ENCODE measurements at regions not wholly inside any gene's neighbourhood (a gene's known extent, or its start where the extent isn't known, plus 50 kb on each side); places are given as distances from the start of the nearest gene placed in this dataset.

DNA sequence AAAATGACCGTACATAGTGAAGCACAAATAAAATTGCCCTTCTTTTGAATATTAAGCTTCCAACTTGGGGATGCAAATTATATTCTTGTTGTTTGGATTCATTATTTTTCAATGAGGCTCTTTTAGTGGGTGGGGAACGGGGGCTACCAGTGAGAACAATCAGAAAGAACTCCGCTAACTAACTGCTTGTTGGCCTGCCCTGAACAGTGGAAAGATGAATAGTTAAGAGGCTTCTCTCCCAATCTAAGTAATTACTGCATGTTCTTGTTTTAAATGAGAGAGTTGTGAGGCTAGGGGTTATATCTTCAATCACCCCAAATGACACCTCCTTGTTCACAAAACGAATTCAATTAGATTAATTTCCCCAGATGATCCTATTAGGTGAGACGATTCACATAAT, 322.0 kb downstream of the FAT3 start (continued):
- TF ChIP-seq, protein P1, sequence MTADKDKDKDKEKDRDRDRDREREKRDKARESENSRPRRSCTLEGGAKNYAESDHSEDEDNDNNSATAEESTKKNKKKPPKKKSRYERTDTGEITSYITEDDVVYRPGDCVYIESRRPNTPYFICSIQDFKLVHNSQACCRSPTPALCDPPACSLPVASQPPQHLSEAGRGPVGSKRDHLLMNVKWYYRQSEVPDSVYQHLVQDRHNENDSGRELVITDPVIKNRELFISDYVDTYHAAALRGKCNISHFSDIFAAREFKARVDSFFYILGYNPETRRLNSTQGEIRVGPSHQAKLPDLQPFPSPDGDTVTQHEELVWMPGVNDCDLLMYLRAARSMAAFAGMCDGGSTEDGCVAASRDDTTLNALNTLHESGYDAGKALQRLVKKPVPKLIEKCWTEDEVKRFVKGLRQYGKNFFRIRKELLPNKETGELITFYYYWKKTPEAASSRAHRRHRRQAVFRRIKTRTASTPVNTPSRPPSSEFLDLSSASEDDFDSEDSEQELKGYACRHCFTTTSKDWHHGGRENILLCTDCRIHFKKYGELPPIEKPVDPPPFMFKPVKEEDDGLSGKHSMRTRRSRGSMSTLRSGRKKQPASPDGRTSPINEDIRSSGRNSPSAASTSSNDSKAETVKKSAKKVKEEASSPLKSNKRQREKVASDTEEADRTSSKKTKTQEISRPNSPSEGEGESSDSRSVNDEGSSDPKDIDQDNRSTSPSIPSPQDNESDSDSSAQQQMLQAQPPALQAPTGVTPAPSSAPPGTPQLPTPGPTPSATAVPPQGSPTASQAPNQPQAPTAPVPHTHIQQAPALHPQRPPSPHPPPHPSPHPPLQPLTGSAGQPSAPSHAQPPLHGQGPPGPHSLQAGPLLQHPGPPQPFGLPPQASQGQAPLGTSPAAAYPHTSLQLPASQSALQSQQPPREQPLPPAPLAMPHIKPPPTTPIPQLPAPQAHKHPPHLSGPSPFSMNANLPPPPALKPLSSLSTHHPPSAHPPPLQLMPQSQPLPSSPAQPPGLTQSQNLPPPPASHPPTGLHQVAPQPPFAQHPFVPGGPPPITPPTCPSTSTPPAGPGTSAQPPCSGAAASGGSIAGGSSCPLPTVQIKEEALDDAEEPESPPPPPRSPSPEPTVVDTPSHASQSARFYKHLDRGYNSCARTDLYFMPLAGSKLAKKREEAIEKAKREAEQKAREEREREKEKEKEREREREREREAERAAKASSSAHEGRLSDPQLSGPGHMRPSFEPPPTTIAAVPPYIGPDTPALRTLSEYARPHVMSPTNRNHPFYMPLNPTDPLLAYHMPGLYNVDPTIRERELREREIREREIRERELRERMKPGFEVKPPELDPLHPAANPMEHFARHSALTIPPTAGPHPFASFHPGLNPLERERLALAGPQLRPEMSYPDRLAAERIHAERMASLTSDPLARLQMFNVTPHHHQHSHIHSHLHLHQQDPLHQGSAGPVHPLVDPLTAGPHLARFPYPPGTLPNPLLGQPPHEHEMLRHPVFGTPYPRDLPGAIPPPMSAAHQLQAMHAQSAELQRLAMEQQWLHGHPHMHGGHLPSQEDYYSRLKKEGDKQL (CRISPR knock-in tag; IDR thresholded peaks at IDR 0.05; ENCODE audit: borderline replicate concordance) = no peak
- no peak for TF ChIP-seq HMG20B (CRISPR knock-in tag; IDR thresholded peaks at IDR 0.05)
- TF ChIP-seq SOX6 (IDR thresholded peaks at IDR 0.05) = no peak

GRCh38 chr11:92550411-92550810, 325.8 kb downstream of the FAT3 start:
- no peak overlapping the region for H3K9ac ChIP-seq (ENCODE audit: insufficient read depth in 1 of 2, low read depth in 2 of 2, low read length in 2 of 2)
- POLR2A ChIA-PET = interaction anchor here (0.6 kb wide), 1 partner anchor 1752 kb away, joined by 3 read pairs; no protein-coding TSS in a partner anchor
- H3K4me2 ChIP-seq (ENCODE audit: insufficient read depth, low read length) = no peak overlapping the region
- no peak overlapping the region for H2AFZ ChIP-seq (ENCODE audit: low read depth, low read length)
- TF ChIP-seq CBX3 (IDR thresholded peaks at IDR 0.05; ENCODE audit: borderline replicate concordance in 1 of 2, low read length in 2 of 2) (no peak), NFIC (IDR thresholded peaks at IDR 0.05) (no peak), HDGF (IDR thresholded peaks at IDR 0.05) (no peak), ZNF668 (CRISPR knock-in tag; IDR thresholded peaks at IDR 0.05) (no peak), COPS2 (conservative IDR thresholded peaks at IDR 0.05) (no peak), BMI1 (IDR thresholded peaks at IDR 0.05; ENCODE audit: low read length) (no peak), ZSCAN29 (IDR thresholded peaks at IDR 0.05) (no peak), SIN3B (IDR thresholded peaks at IDR 0.05; ENCODE audit: low read depth) (no peak), ZNF134 (CRISPR knock-in tag; conservative IDR thresholded peaks at IDR 0.05) (no peak), ZNF175 (CRISPR knock-in tag; IDR thresholded peaks at IDR 0.05; ENCODE audit: low read depth) (no peak), RFX5 (IDR thresholded peaks at IDR 0.05; ENCODE audit: low read depth, low read length) (no peak)
- TF ChIP-seq, protein P2, sequence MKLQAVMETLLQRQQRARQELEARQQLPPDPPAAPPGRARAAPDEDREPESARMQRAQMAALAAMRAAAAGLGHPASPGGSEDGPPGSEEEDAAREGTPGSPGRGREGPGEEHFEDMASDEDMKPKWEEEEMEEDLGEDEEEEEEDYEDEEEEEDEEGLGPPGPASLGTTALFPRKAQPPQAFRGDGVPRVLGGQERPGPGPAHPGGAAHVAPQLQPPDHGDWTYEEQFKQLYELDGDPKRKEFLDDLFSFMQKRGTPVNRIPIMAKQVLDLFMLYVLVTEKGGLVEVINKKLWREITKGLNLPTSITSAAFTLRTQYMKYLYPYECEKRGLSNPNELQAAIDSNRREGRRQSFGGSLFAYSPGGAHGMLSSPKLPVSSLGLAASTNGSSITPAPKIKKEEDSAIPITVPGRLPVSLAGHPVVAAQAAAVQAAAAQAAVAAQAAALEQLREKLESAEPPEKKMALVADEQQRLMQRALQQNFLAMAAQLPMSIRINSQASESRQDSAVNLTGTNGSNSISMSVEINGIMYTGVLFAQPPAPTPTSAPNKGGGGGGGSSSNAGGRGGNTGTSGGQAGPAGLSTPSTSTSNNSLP (IDR thresholded peaks at IDR 0.05; ENCODE audit: borderline replicate concordance, low read depth, low read length) = no peak
- no peaks in the 10 kb centered on the region for H4K20me1 ChIP-seq (replicated peaks; ENCODE audit: control insufficient read depth, insufficient read depth, low read length)
- DNase-seq (ENCODE audit: extremely low read depth in 1 of 4, low spot score in 3 of 4) = no peak
- no peak for FAIRE-seq
- no peak overlapping the region for H3K4me3 ChIP-seq
- H3K9me1 ChIP-seq (ENCODE audit: control insufficient read depth, insufficient read depth, low read length) = no peaks in the 10 kb centered on the region
- no peaks in the 10 kb centered on the region for H3K9me3 ChIP-seq (replicated peaks; ENCODE audit: control insufficient read depth, insufficient read depth, low read depth, low read length)
- H3K27me3 ChIP-seq (ENCODE audit: control insufficient read depth in 2 of 2, insufficient read depth in 2 of 2, low read length in 2 of 2) = no peaks in the 10 kb centered on the region
- no peak for ATAC-seq
- CTCF ChIA-PET (ENCODE audit: low intra/inter-chr PET ratio) = no interaction called here
- H3K36me3 ChIP-seq (ENCODE audit: control insufficient read depth, insufficient read depth, low read length) = no peaks in the 10 kb centered on the region
- H3K79me2 ChIP-seq (ENCODE audit: control insufficient read depth, insufficient read depth, low read length) = no peaks in the 10 kb centered on the region
- intact Hi-C loops (cut with micrococcal nuclease) (no loop called here), in situ Hi-C loops (cut with MboI) (no loop called here)
- H3K27ac ChIP-seq (ENCODE audit: extremely low read depth, low read depth, low read length) = no peak overlapping the region
- BruUV-seq (replicated peaks) = no TSS peak
- H3K4me1 ChIP-seq (replicated peaks in 1 of 2; ENCODE audit: control insufficient read depth in 2 of 2, insufficient read depth in 2 of 2, low read length in 2 of 2) = no peaks in the 10 kb centered on the region

Data from K562 (cell line).